OCI-LY7 (cell line): ENCODE measurements at regions not wholly inside any gene's neighbourhood (a gene's known extent, or its start where the extent isn't known, plus 50 kb on each side); places are given as distances from the start of the nearest gene placed in this dataset.

ENCODE experiments used
- EZH2phosphoT487 ChIP-seq: fragments of 200-600 bp; sonication (generic); IDR thresholded peaks from 2 replicates; pipeline ENCODE4 v1.6.1; 2018; ENCODE audit warnings: low read depth, borderline replicate concordance, mild to moderate bottlenecking, mixed run types, antibody characterized with exemption, low read length, moderate library complexity, mixed read lengths
- TF ChIP-seq, protein P1 (sequence below): fragments of 200-600 bp; sonication (generic); conservative IDR thresholded peaks from 2 replicates; pipeline ENCODE4 v1.5.1; 2014; ENCODE audit warnings: mild to moderate bottlenecking, antibody characterized with exemption, low read length, moderate library complexity, mixed read lengths

DNA sequence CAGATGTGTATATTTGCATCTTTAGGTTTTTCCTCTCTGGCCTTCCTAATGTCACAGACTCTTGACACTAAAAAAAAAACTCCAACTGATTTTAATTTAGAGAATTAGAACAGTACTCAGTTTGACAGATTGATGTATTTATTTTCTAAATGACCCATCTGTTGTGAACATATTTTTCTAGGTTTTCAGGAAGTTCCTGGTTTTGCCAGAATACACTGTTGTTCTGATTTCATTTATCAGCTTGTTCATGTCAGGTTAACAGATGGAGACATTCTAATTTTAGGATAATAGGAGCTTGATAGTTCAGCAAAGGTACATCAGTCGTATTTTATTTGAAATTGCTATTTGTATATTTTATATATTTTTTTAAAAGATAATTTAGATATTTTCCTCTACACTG lies 133.4 kb downstream of the TANC2 start:
- TF ChIP-seq, protein P1, sequence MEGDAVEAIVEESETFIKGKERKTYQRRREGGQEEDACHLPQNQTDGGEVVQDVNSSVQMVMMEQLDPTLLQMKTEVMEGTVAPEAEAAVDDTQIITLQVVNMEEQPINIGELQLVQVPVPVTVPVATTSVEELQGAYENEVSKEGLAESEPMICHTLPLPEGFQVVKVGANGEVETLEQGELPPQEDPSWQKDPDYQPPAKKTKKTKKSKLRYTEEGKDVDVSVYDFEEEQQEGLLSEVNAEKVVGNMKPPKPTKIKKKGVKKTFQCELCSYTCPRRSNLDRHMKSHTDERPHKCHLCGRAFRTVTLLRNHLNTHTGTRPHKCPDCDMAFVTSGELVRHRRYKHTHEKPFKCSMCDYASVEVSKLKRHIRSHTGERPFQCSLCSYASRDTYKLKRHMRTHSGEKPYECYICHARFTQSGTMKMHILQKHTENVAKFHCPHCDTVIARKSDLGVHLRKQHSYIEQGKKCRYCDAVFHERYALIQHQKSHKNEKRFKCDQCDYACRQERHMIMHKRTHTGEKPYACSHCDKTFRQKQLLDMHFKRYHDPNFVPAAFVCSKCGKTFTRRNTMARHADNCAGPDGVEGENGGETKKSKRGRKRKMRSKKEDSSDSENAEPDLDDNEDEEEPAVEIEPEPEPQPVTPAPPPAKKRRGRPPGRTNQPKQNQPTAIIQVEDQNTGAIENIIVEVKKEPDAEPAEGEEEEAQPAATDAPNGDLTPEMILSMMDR = no peak
- no peak for TF ChIP-seq EZH2phosphoT487
